Esophagus muscularis mucosa (tissue), 3 donors: ENCODE measurements at regions not wholly inside any gene's neighbourhood (a gene's known extent, or its start where the extent isn't known, plus 50 kb on each side); places are given as distances from the start of the nearest gene placed in this dataset.

Experiments used
- CTCF ChIP-seq, 3 experiments: fragments of 200-600 bp in 2 of 3; fragments of 450-650 bp in 1 of 3; sonication (generic) in 2 of 3; IDR thresholded peaks; one replicate each; pipeline ENCODE4 v1.5.1; 2017 to 2019; ENCODE audit warnings: antibody characterized with exemption in 3 of 3, mild to moderate bottlenecking in 2 of 3, moderate library complexity in 1 of 3
- POLR2A ChIP-seq: fragments of 450-650 bp; IDR thresholded peaks from one replicate; pipeline ENCODE4 v1.6.1; 2017; ENCODE audit warnings: antibody characterized with exemption, moderate library complexity, mild to moderate bottlenecking, low read depth

GRCh38 chr17:33889040-33889439, 366.0 kb upstream of the CCL2 start:
- TF ChIP-seq CTCF (IDR thresholded peaks at IDR 0.05), result no peak
- no peak for TF ChIP-seq POLR2A
